ENCODE measurements at regions not wholly inside any gene's neighbourhood (a gene's known extent, or its start where the extent isn't known, plus 50 kb on each side); places are given as distances from the start of the nearest gene placed in this dataset.

- no peak overlapping the region for H3K9ac ChIP-seq (ENCODE audit: low read depth in 1 of 2, low read length in 2 of 2)
- no peak for DNase-seq (ENCODE audit: low spot score)
- H3K9me3 ChIP-seq (ENCODE audit: control insufficient read depth in 4 of 4, low read length in 3 of 4) = no peaks in the 10 kb centered on the region
- no peaks in the 10 kb centered on the region for H3K27me3 ChIP-seq (ENCODE audit: control insufficient read depth in 4 of 4, insufficient read depth in 4 of 4, low read length in 3 of 4)
- H3K27ac ChIP-seq (ENCODE audit: low read depth in 1 of 2, low read length in 2 of 2) = no peak overlapping the region
- no peaks in the 10 kb centered on the region for H3K36me3 ChIP-seq (ENCODE audit: control insufficient read depth in 4 of 4, insufficient read depth in 3 of 4, low read depth in 1 of 4, low read length in 3 of 4)
- TF ChIP-seq ATF3 (IDR thresholded peaks at IDR 0.05) (no peak), MAX (IDR thresholded peaks at IDR 0.05) (no peak), RXRA (IDR thresholded peaks at IDR 0.05) (no peak), NR2F2 (IDR thresholded peaks at IDR 0.05) (no peak), FOXA2 (IDR thresholded peaks at IDR 0.05) (no peak), TAF1 (conservative IDR thresholded peaks at IDR 0.05) (no peak), JUND (IDR thresholded peaks at IDR 0.05) (no peak)
- TF ChIP-seq, protein P1, sequence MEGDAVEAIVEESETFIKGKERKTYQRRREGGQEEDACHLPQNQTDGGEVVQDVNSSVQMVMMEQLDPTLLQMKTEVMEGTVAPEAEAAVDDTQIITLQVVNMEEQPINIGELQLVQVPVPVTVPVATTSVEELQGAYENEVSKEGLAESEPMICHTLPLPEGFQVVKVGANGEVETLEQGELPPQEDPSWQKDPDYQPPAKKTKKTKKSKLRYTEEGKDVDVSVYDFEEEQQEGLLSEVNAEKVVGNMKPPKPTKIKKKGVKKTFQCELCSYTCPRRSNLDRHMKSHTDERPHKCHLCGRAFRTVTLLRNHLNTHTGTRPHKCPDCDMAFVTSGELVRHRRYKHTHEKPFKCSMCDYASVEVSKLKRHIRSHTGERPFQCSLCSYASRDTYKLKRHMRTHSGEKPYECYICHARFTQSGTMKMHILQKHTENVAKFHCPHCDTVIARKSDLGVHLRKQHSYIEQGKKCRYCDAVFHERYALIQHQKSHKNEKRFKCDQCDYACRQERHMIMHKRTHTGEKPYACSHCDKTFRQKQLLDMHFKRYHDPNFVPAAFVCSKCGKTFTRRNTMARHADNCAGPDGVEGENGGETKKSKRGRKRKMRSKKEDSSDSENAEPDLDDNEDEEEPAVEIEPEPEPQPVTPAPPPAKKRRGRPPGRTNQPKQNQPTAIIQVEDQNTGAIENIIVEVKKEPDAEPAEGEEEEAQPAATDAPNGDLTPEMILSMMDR (IDR thresholded peaks at IDR 0.05; ENCODE audit: low read depth, low read length, missing input control) = no peak
- TF ChIP-seq, protein P2, sequence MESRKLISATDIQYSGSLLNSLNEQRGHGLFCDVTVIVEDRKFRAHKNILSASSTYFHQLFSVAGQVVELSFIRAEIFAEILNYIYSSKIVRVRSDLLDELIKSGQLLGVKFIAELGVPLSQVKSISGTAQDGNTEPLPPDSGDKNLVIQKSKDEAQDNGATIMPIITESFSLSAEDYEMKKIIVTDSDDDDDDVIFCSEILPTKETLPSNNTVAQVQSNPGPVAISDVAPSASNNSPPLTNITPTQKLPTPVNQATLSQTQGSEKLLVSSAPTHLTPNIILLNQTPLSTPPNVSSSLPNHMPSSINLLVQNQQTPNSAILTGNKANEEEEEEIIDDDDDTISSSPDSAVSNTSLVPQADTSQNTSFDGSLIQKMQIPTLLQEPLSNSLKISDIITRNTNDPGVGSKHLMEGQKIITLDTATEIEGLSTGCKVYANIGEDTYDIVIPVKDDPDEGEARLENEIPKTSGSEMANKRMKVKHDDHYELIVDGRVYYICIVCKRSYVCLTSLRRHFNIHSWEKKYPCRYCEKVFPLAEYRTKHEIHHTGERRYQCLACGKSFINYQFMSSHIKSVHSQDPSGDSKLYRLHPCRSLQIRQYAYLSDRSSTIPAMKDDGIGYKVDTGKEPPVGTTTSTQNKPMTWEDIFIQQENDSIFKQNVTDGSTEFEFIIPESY (IDR thresholded peaks at IDR 0.05) = no peak
- no peaks in the 10 kb centered on the region for H3K4me1 ChIP-seq (ENCODE audit: control insufficient read depth in 4 of 4, insufficient read depth in 4 of 4, low read length in 3 of 4)
- H3K4me3 ChIP-seq (ENCODE audit: low read depth in 1 of 3, low read length in 3 of 3) = no peak overlapping the region
Measured at GRCh38 chr3:3907023-3907422, 107.8 kb downstream of the LRRN1 start.

DNA sequence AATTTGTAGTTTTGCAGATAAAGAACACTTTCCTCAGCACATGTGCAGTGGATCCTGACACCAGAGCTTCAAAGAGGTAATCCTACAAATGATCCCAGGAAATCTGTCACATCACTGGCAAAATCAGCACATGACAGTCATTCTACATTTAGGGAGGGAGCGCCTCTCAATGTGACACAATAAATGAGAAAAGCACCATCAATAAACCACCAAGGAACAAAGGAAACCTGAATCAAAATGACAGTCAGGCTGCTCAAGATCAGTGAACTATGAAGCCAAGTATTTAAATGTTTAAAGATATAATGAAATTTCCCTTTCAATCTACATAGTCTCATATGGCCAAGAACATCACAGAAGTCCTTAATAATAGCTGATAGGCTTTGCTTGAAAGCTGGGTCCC lies 119.5 kb downstream of the LRRN1 start:
- 92% methylated on average over 1 of the region's 1 CpG for WGBS
- TF ChIP-seq EGR1 (IDR thresholded peaks at IDR 0.05; ENCODE audit: low read depth in 2 of 2) = no peak
- TF ChIP-seq MAX (IDR thresholded peaks at IDR 0.05) = no peak
- no peak for TF ChIP-seq FOXA1 (IDR thresholded peaks at IDR 0.05)
- no peak for TF ChIP-seq YY1 (IDR thresholded peaks at IDR 0.05)
- Histone ChIP-seq H3K27me3 (ENCODE audit: control insufficient read depth in 4 of 4, insufficient read depth in 4 of 4, low read length in 3 of 4) (no peaks in the 10 kb centered on the region), H3K9me3 (ENCODE audit: control insufficient read depth in 4 of 4, low read length in 3 of 4) (no peaks in the 10 kb centered on the region), H3K27ac (ENCODE audit: low read depth in 1 of 2, low read length in 2 of 2) (no peak overlapping the region), H3K9ac (ENCODE audit: low read depth in 1 of 2, low read length in 2 of 2) (no peak overlapping the region), H3K4me1 (ENCODE audit: control insufficient read depth in 4 of 4, insufficient read depth in 4 of 4, low read length in 3 of 4) (no peaks in the 10 kb centered on the region), H3K36me3 (ENCODE audit: control insufficient read depth in 4 of 4, insufficient read depth in 3 of 4, low read depth in 1 of 4, low read length in 3 of 4) (no peaks in the 10 kb centered on the region), H3K4me3 (ENCODE audit: low read depth in 1 of 3, low read length in 3 of 3) (no peak overlapping the region)
- DNase-seq (ENCODE audit: low spot score) = no peak

DNA sequence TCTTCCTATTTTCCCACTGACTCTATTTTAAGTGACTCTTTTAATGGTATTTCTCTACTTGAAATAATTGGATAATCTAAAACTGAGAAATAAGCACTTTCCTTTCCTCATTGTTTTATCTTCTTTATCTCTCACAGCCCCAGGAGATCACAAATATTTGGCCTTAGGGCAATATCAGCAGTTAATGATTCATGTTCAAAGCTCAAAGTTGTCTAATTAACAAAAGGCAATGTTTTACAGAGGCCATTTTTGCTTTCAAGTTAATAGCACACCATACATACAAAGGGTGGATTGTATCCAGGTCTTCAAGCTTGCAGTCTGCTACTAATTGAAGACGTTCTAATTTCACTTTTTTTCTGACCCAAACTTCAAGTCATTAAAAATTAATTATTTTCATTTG lies 120.1 kb downstream of the LRRN1 start:
- Histone ChIP-seq H3K9me3 (ENCODE audit: control insufficient read depth in 4 of 4, low read length in 3 of 4) (no peaks in the 10 kb centered on the region), H3K4me1 (ENCODE audit: control insufficient read depth in 4 of 4, insufficient read depth in 4 of 4, low read length in 3 of 4) (no peaks in the 10 kb centered on the region), H3K27me3 (ENCODE audit: control insufficient read depth in 4 of 4, insufficient read depth in 4 of 4, low read length in 3 of 4) (no peaks in the 10 kb centered on the region), H3K9ac (ENCODE audit: low read depth in 1 of 2, low read length in 2 of 2) (no peak overlapping the region), H3K4me3 (ENCODE audit: low read depth in 1 of 3, low read length in 3 of 3) (no peak overlapping the region), H3K27ac (ENCODE audit: low read depth in 1 of 2, low read length in 2 of 2) (no peak overlapping the region), H3K36me3 (ENCODE audit: control insufficient read depth in 4 of 4, insufficient read depth in 3 of 4, low read depth in 1 of 4, low read length in 3 of 4) (no peaks in the 10 kb centered on the region)
- 42% methylated on average over 1 of the region's 1 CpG for WGBS
- DNase-seq (ENCODE audit: low spot score) = no peak
- TF ChIP-seq MAX (IDR thresholded peaks at IDR 0.05) (no peak), RAD21 (IDR thresholded peaks at IDR 0.05) (no peak), HNF4A (conservative IDR thresholded peaks at IDR 0.05) (no peak)
